ENCODE measurements at regions not wholly inside any gene's neighbourhood (a gene's known extent, or its start where the extent isn't known, plus 50 kb on each side); places are given as distances from the start of the nearest gene placed in this dataset.
"Not testable (repeated sequence)": the region's sequence is repeated elsewhere in the genome, so short reads cannot be mapped to it uniquely, and the experiment has no call there.

GRCh38 chr7:67662804-67663203 is 666.2 kb downstream of the TYW1 start:
- no peak for DNase-seq (ENCODE audit: low read depth in 4 of 4, low spot score in 3 of 4)

- DNase-seq (ENCODE audit: low read depth in 4 of 4, low spot score in 3 of 4) = no peak
These were observed 667.0 kb downstream of the TYW1 start for GRCh38 chr7:67663644-67664043.

GRCh38 chr7:67666359-67666758 is 669.7 kb downstream of the TYW1 start:
- not testable (repeated sequence) for DNase-seq (ENCODE audit: low read depth in 4 of 4, low spot score in 3 of 4)

GRCh38 chr7:67671006-67671548 is 674.4 kb downstream of the TYW1 start:
- DNase-seq (ENCODE audit: low read depth in 4 of 4, low spot score in 3 of 4) = no peak

GRCh38 chr7:67673861-67674260 is 677.2 kb downstream of the TYW1 start:
- DNase-seq (ENCODE audit: low read depth in 4 of 4, low spot score in 3 of 4) = no peak

GRCh38 chr7:67674862-67675261 is 678.2 kb downstream of the TYW1 start:
- not testable (repeated sequence) for DNase-seq (ENCODE audit: low read depth in 4 of 4, low spot score in 3 of 4)

- no peak for DNase-seq (ENCODE audit: low read depth in 4 of 4, low spot score in 3 of 4)
These were observed 679.3 kb downstream of the TYW1 start for GRCh38 chr7:67675971-67676370.

GRCh38 chr7:67678419-67678818 is 681.8 kb downstream of the TYW1 start:
- no peak for DNase-seq (ENCODE audit: low read depth in 4 of 4, low spot score in 3 of 4)

- DNase-seq (ENCODE audit: low read depth in 4 of 4, low spot score in 3 of 4) = no peak
These were observed 687.0 kb downstream of the TYW1 start for GRCh38 chr7:67683628-67684027.

- DNase-seq (ENCODE audit: low read depth in 4 of 4, low spot score in 3 of 4) = no peak
These were observed 694.1 kb downstream of the TYW1 start for GRCh38 chr7:67690700-67691099.

GRCh38 chr7:67692425-67692824 is 695.8 kb downstream of the TYW1 start:
- no peak for DNase-seq (ENCODE audit: low read depth in 4 of 4, low spot score in 3 of 4)

GRCh38 chr7:67696124-67696523 is 699.5 kb downstream of the TYW1 start:
- DNase-seq (ENCODE audit: low read depth in 4 of 4, low spot score in 3 of 4) = no peak

GRCh38 chr7:67696878-67697277 is 700.2 kb downstream of the TYW1 start:
- no peak for DNase-seq (ENCODE audit: low read depth in 4 of 4, low spot score in 3 of 4)

- no peak for DNase-seq (ENCODE audit: low read depth in 4 of 4, low spot score in 3 of 4)
These were observed 701.7 kb downstream of the TYW1 start for GRCh38 chr7:67698354-67698753.

- no peak for DNase-seq (ENCODE audit: low read depth in 4 of 4, low spot score in 3 of 4)
These were observed 709.2 kb downstream of the TYW1 start for GRCh38 chr7:67705850-67706249.

- no peak for DNase-seq (ENCODE audit: low read depth in 4 of 4, low spot score in 3 of 4)
These were observed 715.1 kb downstream of the TYW1 start for GRCh38 chr7:67711706-67712105.

- DNase-seq (ENCODE audit: low read depth in 4 of 4, low spot score in 3 of 4) = no peak
These were observed 716.9 kb downstream of the TYW1 start for GRCh38 chr7:67713451-67714056.

- no peak for DNase-seq (ENCODE audit: low read depth in 4 of 4, low spot score in 3 of 4)
These were observed 720.1 kb downstream of the TYW1 start for GRCh38 chr7:67716729-67717128.

GRCh38 chr7:67723591-67723990 is 727.0 kb downstream of the TYW1 start:
- DNase-seq (ENCODE audit: low read depth in 4 of 4, low spot score in 3 of 4) = no peak

- no peak for DNase-seq (ENCODE audit: low read depth in 4 of 4, low spot score in 3 of 4)
These were observed 727.8 kb downstream of the TYW1 start for GRCh38 chr7:67724435-67724834.

- no peak for DNase-seq (ENCODE audit: low read depth in 4 of 4, low spot score in 3 of 4)
These were observed 728.3 kb downstream of the TYW1 start for GRCh38 chr7:67724955-67725354.

GRCh38 chr7:67725423-67725822 is 728.8 kb downstream of the TYW1 start:
- DNase-seq (ENCODE audit: low read depth in 4 of 4, low spot score in 3 of 4) = no peak

GRCh38 chr7:67729771-67730170 is 733.1 kb downstream of the TYW1 start:
- DNase-seq (ENCODE audit: low read depth in 4 of 4, low spot score in 3 of 4) = no peak

Data from left renal pelvis (tissue), 4 donors.